HEK293 (cell line): ENCODE measurements at regions not wholly inside any gene's neighbourhood (a gene's known extent, or its start where the extent isn't known, plus 50 kb on each side); places are given as distances from the start of the nearest gene placed in this dataset.

Experiments used
- CTCF ChIA-PET: fragments of 350-600 bp; formaldehyde crosslinking; extraction: SDS; loops from one replicate; lab custom pipeline; 2021; ENCODE audit warnings: antibody characterized with exemption; lab: Yijun Ruan, JAX
- POLR2A ChIA-PET: fragments of 300-600 bp; formaldehyde crosslinking; extraction: SDS; loops from one replicate; lab custom pipeline; 2020; ENCODE audit warnings: antibody characterized with exemption, inconsistent platforms; lab: Yijun Ruan, JAX
- H3K27ac ChIP-seq: fragments of 200-500 bp; sonication (Bioruptor generic); 2 replicates; pipeline ENCODE4 v1.5.1; 2014; ENCODE audit warnings: low read depth, low read length, control low read depth, inconsistent platforms; ENCODE audit errors: extremely low read depth
- H3K36me3 ChIP-seq, 2 experiments: fragments of 200-500 bp in 1 of 2; sonication (Bioruptor generic) in 1 of 2; 1 replicate in 1 of 2; 2 replicates in 1 of 2; pipeline ENCODE4 v1.5.1; 2014 to 2017; ENCODE audit warnings: inconsistent platforms in 2 of 2, low read length in 2 of 2; ENCODE audit not compliant: control insufficient read depth in 2 of 2, insufficient read depth in 1 of 2
- H3K4me1 ChIP-seq: fragments of 200-500 bp; sonication (Bioruptor generic); 2 replicates; pipeline ENCODE4 v1.5.1; 2014; ENCODE audit warnings: mild to moderate bottlenecking, low read length, inconsistent platforms; ENCODE audit not compliant: control insufficient read depth, insufficient read depth
- H3K4me3 ChIP-seq: 2 replicates; pipeline ENCODE4 v1.5.1; 2011; ENCODE audit warnings: low read depth, mild to moderate bottlenecking, control low read depth, low read length, moderate library complexity
- H3K9me3 ChIP-seq: fragments of 200-500 bp; sonication (Bioruptor generic); 2 replicates; pipeline ENCODE4 v1.5.1; 2014; ENCODE audit warnings: low read depth, low read length, inconsistent platforms; ENCODE audit not compliant: control insufficient read depth, insufficient read depth
- BCL6B ChIP-seq: fragments of 450-650 bp; formaldehyde crosslinking; IDR thresholded peaks from 2 replicates; pipeline ENCODE4 v1.5.1; 2017; ENCODE audit warnings: missing biosample characterization, missing genetic modification characterization
- MEIS1 ChIP-seq: sonication (generic); formaldehyde crosslinking; IDR thresholded peaks from 2 replicates; pipeline ENCODE4 v1.8.1; 2022; ENCODE audit warnings: missing genetic modification reagents, mild to moderate bottlenecking, borderline replicate concordance
- PRDM1 ChIP-seq: fragments of 450-650 bp; formaldehyde crosslinking; IDR thresholded peaks from 2 replicates; pipeline ENCODE4; 2016; ENCODE audit warnings: missing biosample characterization, missing genetic modification characterization
- RBAK ChIP-seq: fragments of 450-650 bp; formaldehyde crosslinking; IDR thresholded peaks from 2 replicates; pipeline ENCODE4 v1.5.1; 2016; ENCODE audit warnings: missing biosample characterization, missing genetic modification characterization
- SP2 ChIP-seq: fragments of 450-650 bp; formaldehyde crosslinking; IDR thresholded peaks from 2 replicates; pipeline ENCODE4 v1.5.1; 2016; ENCODE audit warnings: missing biosample characterization, missing genetic modification characterization
- ZBTB7A ChIP-seq: fragments of 450-650 bp; formaldehyde crosslinking; IDR thresholded peaks from 2 replicates; pipeline ENCODE4 v1.5.1; 2016; ENCODE audit warnings: low read depth, missing biosample characterization, missing genetic modification characterization
- ZEB2 ChIP-seq: fragments of 450-650 bp; formaldehyde crosslinking; IDR thresholded peaks from 2 replicates; pipeline ENCODE4 v1.5.1; 2016; ENCODE audit warnings: missing biosample characterization, missing genetic modification characterization
- ZNF133 ChIP-seq: fragments of 450-650 bp; formaldehyde crosslinking; IDR thresholded peaks from 2 replicates; pipeline ENCODE4 v1.5.1; 2016; ENCODE audit warnings: missing biosample characterization, missing genetic modification characterization
- ZNF16 ChIP-seq: fragments of 450-650 bp; formaldehyde crosslinking; IDR thresholded peaks from 2 replicates; pipeline ENCODE4 v1.5.1; 2016; ENCODE audit warnings: low read depth, missing biosample characterization, missing genetic modification characterization
- ZNF248 ChIP-seq: fragments of 450-650 bp; formaldehyde crosslinking; IDR thresholded peaks from 2 replicates; pipeline ENCODE4 v1.5.1; 2017; ENCODE audit warnings: missing biosample characterization, missing genetic modification characterization
- ZNF302 ChIP-seq: fragments of 450-650 bp; formaldehyde crosslinking; IDR thresholded peaks from 2 replicates; pipeline ENCODE4 v1.5.1; 2016; ENCODE audit warnings: missing biosample characterization, missing genetic modification characterization, low read depth
- ZNF335 ChIP-seq: fragments of 450-650 bp; formaldehyde crosslinking; conservative IDR thresholded peaks from 2 replicates; pipeline ENCODE4 v1.5.1; 2016; ENCODE audit warnings: missing biosample characterization, missing genetic modification characterization
- ZNF350 ChIP-seq: fragments of 450-650 bp; formaldehyde crosslinking; IDR thresholded peaks from 2 replicates; pipeline ENCODE4 v1.5.0; 2017; ENCODE audit warnings: missing biosample characterization, mild to moderate bottlenecking, missing genetic modification characterization
- ZNF391 ChIP-seq: fragments of 450-650 bp; formaldehyde crosslinking; IDR thresholded peaks from 2 replicates; pipeline ENCODE4 v1.5.1; 2016; ENCODE audit warnings: low read depth, missing biosample characterization, missing genetic modification characterization, borderline replicate concordance
- ZNF585B ChIP-seq: fragments of 450-650 bp; formaldehyde crosslinking; IDR thresholded peaks from 2 replicates; pipeline ENCODE4 v1.5.1; 2016; ENCODE audit warnings: missing biosample characterization, missing genetic modification characterization
- ZNF677 ChIP-seq: fragments of 450-650 bp; IDR thresholded peaks from 2 replicates; pipeline ENCODE4 v1.5.0; 2018; ENCODE audit warnings: missing biosample characterization, mild to moderate bottlenecking, missing genetic modification characterization, moderate library complexity
- ZNF785 ChIP-seq: fragments of 450-650 bp; formaldehyde crosslinking; IDR thresholded peaks from 2 replicates; pipeline ENCODE4 v1.5.1; 2016; ENCODE audit warnings: missing biosample characterization, missing genetic modification characterization
- ZNF837 ChIP-seq: fragments of 450-650 bp; formaldehyde crosslinking; IDR thresholded peaks from 2 replicates; pipeline ENCODE4 v1.5.1; 2016; ENCODE audit warnings: missing biosample characterization, missing genetic modification characterization
- ZSCAN30 ChIP-seq: fragments of 450-650 bp; IDR thresholded peaks from 2 replicates; pipeline ENCODE4 v1.5.1; 2018; ENCODE audit warnings: missing biosample characterization, mild to moderate bottlenecking, missing genetic modification characterization, moderate library complexity
- TF ChIP-seq, protein P1 (sequence below): fragments of 450-650 bp; IDR thresholded peaks from 2 replicates; pipeline ENCODE4 v1.5.1; 2018; ENCODE audit warnings: missing biosample characterization, mild to moderate bottlenecking, missing genetic modification characterization

- Histone ChIP-seq H3K9me3 (no peaks in the 10 kb centered on the region), H3K27ac (no peak overlapping the region), H3K4me3 (no peak overlapping the region), H3K4me1 (no peaks in the 10 kb centered on the region), H3K36me3 (no peaks in the 10 kb centered on the region)
- ChIA-PET POLR2A (no interaction called here), CTCF (no interaction called here)
- TF ChIP-seq ZNF302 (tag by site-specific recombination) (no peak), RBAK (tag by site-specific recombination) (no peak), ZNF677 (no peak), ZNF133 (no peak)
Observed at GRCh38 chr1:104878203-104878909, 1128.7 kb downstream of the AMY1C start.

DNA sequence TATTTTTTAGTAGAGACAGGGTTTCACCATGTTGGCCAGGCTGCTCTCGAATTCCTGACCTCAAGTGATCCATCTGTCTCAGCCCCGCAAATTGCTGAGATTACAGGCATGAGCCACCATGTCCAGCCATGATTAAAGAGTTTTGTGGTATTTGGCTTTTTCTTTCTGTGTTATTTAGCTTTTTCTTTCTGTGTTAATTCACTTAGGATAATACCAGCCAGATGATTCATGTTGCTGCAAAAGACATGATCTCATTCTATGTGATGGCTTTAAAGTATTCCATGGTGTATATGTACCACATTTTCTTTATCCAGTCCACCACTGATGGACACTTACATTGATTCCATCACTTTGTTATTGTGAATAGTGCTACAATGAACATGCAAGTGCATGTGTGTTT lies 1135.2 kb downstream of the AMY1C start:
- H3K4me3 ChIP-seq, result no peak overlapping the region
- H3K27ac ChIP-seq, result no peak overlapping the region
- ChIA-PET CTCF (no interaction called here), POLR2A (no interaction called here)
- H3K36me3 ChIP-seq, result no peaks in the 10 kb centered on the region
- TF ChIP-seq ZNF837 (tag by site-specific recombination), result no peak
- TF ChIP-seq, protein P1, sequence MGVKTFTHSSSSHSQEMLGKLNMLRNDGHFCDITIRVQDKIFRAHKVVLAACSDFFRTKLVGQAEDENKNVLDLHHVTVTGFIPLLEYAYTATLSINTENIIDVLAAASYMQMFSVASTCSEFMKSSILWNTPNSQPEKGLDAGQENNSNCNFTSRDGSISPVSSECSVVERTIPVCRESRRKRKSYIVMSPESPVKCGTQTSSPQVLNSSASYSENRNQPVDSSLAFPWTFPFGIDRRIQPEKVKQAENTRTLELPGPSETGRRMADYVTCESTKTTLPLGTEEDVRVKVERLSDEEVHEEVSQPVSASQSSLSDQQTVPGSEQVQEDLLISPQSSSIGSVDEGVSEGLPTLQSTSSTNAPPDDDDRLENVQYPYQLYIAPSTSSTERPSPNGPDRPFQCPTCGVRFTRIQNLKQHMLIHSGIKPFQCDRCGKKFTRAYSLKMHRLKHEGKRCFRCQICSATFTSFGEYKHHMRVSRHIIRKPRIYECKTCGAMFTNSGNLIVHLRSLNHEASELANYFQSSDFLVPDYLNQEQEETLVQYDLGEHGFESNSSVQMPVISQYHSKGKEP (tag by site-specific recombination), result no peak
- TF ChIP-seq ZEB2 (tag by site-specific recombination), result no peak
- TF ChIP-seq ZNF785 (tag by site-specific recombination), result no peak
- no peak for TF ChIP-seq ZNF16 (tag by site-specific recombination)
- TF ChIP-seq ZNF248 (tag by site-specific recombination), result no peak
- TF ChIP-seq ZNF391 (tag by site-specific recombination), result no peak
- no peak for TF ChIP-seq BCL6B (tag by site-specific recombination)
- TF ChIP-seq ZBTB7A (tag by site-specific recombination), result no peak
- TF ChIP-seq ZSCAN30 (tag by site-specific recombination), result no peak
- no peaks in the 10 kb centered on the region for H3K4me1 ChIP-seq
- no peaks in the 10 kb centered on the region for H3K9me3 ChIP-seq

DNA sequence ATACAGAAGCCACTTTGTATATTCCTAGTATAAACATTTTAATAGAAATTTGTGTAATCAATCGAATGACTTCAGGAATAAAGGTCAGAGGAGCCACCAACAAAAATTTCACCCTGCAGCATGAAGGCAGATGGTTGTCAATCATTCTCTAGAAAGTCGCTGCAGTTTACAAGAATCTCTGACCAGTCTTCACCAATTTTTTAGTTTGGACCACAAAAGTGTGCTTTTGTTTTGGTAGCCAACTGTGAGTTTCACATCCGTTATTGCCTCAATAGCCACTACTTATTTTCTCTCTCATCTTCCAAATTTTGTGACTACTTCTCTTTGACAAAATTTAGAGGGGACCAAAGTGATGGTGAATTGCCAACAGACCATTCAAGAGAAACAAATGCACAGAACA lies 1155.6 kb downstream of the AMY1C start:
- Histone ChIP-seq H3K36me3 (no peaks in the 10 kb centered on the region), H3K4me3 (no peak overlapping the region), H3K4me1 (no peaks in the 10 kb centered on the region), H3K27ac (no peak overlapping the region), H3K9me3 (no peaks in the 10 kb centered on the region)
- TF ChIP-seq SP2 (tag by site-specific recombination) (no peak), ZNF335 (tag by site-specific recombination) (no peak), ZNF585B (tag by site-specific recombination) (no peak)
- CTCF ChIA-PET, result no interaction called here
- POLR2A ChIA-PET, result no interaction called here

DNA sequence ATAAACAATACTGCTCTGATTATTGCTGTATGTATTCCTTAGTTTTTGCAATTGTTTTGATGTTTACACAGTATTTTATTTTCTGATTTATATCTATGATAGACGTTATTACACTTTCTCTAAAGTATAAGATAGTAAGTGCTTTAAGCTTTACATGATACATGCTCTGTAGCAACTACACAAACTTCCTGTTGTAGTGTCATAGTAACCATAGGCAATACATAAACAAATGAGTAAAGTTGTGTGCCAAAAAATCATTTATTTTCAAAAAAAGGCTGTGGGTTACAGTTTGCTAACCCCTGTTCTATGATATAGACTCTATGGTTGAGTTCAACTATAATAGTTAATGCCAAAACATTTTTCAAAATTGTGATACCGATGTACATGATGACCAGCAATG lies 1156.4 kb downstream of the AMY1C start:
- no peak overlapping the region for H3K4me3 ChIP-seq
- no peaks in the 10 kb centered on the region for H3K4me1 ChIP-seq
- no peaks in the 10 kb centered on the region for H3K36me3 ChIP-seq
- TF ChIP-seq ZNF350 (tag by site-specific recombination) (no peak), MEIS1 (CRISPR knock-in tag) (no peak), PRDM1 (tag by site-specific recombination) (no peak)
- H3K9me3 ChIP-seq, result no peaks in the 10 kb centered on the region
- CTCF ChIA-PET, result no interaction called here
- POLR2A ChIA-PET, result no interaction called here
- no peak overlapping the region for H3K27ac ChIP-seq
